GM19193 (cell line): ENCODE measurements at regions not wholly inside any gene's neighbourhood (a gene's known extent, or its start where the extent isn't known, plus 50 kb on each side); places are given as distances from the start of the nearest gene placed in this dataset.

Experiments
- POLR2A ChIP-seq: IDR thresholded peaks from 4 replicates; pipeline ENCODE4 v1.6.1; 2011; ENCODE audit not compliant: insufficient read depth, insufficient read length; ENCODE audit errors: extremely low read depth

DNA sequence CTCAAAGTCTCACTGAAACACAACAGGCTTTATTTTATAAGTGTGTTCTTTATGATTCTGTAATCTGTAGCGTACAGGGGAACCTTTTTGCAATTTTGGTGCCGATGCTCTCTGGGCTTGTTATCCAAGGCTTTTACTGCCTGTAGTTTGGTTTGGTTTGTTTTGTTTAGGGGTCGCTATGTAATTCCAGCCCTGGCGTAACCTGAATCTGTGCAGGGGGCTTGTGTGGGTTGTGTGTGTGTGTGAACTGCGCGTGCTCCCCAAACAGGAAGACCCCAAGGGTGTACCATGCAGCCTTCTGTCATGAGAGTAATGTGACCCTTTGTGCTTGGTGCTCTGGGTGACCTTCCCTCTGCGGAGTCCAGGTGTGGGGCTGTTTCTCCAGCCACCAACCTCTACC, 92.1 kb upstream of the CLDN14 start:
- no peak for TF ChIP-seq POLR2A

DNA sequence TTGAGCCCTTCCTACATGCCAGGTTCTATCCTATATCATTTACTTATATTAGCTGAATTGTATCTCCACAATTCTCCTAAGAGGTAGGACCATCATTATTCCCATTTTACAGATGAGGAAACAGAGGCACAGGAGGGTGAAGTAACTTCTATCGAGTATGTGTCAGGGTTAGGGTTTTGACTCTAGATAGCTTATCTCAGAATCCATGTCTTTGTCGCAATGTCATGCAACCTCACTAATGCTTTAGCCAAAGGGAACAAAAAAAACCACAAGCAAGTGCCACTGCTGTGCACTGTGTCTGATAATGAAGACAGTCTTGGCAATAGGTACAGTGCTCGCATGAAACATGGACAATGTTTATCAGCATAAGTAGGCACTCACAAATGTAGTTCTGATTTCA, 95.4 kb upstream of the CLDN14 start:
- no peak for TF ChIP-seq POLR2A

DNA sequence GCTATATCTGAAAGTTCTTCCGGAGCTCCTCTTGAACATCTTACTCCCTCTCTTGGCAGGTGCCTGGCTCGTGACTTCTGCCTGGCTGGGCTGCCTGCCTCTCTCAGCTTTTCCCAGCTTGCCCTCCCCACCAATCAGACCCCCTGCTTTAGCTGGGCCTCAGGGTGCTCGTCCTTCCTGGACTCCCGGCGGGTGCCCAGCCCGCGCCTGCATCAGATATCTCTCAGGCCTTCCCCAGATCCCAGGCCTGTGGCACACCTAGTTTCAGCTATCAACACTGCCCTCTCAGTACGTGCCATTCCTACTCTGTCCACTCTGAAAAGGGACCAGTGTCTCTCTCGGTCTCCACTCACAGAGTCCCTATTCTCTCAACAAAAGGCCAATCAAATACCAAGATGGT, 96.5 kb upstream of the CLDN14 start:
- no peak for TF ChIP-seq POLR2A

DNA sequence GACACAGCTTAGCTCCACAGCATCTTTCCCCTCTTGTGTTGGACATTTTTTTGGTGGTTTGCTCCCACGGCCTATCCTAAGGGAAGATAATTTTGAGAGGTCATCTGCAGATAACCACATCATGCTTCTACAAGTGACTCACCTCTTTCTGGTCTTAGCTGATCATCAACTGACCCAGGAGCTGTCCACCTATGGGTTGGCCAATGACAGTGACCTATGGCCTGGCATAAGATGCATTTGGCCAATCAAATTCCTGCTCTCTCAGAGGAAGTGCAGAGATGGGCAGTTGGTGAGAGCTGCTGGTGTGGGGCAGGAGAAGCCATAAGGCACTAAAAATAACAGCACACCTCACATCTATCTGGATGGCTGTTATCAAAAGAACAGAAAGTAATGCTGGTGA, 100.0 kb upstream of the CLDN14 start:
- TF ChIP-seq POLR2A: no peak

DNA sequence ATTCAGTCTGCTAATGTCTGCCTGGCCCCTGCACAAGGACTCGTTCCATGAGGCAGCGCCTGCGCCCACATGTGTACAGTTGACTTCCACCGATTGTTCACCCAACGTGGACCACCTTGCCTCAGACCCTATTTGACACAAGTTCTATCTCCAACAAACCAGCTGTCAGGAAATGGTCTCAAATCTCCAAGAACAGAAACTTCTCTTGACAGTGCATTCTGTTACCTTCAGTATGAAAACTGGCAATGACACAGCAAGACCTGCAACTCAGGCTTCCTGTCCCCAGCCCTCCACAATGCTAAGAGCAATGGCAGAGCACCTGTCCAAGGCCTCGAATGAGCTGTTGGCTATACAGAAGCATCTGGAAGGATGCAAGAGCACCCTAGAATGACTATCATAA, 102.3 kb upstream of the CLDN14 start:
- TF ChIP-seq POLR2A: no peak

DNA sequence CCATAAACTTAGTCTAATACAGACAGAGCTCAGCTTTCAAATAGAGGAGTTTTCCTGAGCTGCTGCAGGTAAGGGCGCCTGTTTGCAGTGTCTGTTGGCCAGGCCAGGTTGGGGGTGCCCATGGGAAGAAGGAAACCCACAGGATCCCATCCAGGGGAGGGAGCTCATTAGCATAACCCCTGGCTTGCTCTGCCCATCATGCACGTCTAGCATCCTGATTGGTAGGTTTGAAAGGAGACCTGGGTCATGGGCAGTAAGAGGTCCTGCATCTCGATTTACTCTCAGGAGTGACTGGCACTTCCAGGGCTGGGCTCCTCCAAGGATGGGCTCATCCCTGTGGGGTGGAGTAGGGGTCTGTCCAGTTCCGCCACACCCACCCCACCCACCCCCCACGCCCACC, 103.7 kb upstream of the CLDN14 start:
- TF ChIP-seq POLR2A: no peak

DNA sequence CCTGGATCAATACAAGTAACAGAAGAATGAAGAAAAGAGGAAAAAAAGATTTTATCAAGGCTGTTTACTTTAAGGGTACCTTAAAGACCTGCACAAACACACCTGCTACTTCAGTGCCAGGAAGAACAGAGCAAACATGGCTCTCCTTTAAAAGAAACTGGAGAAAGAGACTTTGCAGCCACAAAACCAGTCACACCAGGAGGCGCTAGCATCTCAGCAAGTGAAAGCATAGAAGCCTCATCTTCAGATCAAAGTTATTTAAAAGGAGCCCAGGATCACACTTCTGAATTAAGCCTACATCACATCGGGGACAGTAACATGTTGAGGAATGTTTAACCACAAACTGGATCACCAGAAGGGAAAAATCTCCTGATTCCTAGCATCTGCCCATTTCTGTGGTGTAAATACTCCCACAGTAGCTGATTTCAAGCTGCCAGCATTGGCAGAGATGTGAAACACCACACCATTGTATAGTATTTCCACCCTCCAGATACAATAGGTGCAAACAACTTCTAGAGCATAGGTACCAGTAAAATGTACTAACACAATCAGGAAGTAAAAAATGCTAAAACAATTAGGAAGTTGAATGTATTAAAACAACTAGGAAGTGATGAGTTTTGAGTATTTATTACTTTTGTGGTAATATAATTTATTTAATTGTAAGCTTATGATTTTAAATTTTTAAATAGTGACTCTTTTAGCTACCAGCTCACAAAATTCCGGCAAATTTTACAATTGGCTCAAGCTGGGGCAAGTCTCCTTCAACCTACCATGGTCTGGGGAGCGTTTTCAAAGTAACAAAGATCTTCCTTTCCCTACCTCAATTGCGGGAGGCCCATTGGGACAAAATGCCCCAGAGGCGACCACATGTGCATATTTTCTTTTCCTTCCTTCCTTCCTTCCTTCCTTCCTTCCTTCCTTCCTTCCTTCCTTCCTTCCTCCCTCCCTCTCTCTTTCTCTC, 105.3 kb upstream of the CLDN14 start:
- TF ChIP-seq POLR2A: no peak

DNA sequence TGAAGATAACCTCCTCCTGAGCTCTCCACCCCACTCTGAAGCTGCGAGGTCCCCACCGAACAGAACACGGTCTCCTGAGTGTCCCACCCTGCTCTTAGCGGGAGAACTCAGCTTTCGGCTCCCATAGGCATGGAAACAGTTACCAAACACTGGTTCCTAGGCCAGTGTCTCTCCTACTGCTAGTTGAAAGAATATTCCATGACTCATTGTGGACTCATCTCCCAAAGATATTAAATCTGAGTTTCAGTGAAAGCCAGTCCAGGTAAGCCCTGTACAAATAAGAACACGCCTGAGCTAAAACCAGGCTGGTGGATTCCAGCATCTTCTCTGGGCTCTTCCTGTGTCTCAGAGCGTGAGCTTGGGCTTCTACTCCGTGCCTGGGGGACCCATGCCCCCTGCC, 107.5 kb upstream of the CLDN14 start:
- TF ChIP-seq POLR2A: no peak

DNA sequence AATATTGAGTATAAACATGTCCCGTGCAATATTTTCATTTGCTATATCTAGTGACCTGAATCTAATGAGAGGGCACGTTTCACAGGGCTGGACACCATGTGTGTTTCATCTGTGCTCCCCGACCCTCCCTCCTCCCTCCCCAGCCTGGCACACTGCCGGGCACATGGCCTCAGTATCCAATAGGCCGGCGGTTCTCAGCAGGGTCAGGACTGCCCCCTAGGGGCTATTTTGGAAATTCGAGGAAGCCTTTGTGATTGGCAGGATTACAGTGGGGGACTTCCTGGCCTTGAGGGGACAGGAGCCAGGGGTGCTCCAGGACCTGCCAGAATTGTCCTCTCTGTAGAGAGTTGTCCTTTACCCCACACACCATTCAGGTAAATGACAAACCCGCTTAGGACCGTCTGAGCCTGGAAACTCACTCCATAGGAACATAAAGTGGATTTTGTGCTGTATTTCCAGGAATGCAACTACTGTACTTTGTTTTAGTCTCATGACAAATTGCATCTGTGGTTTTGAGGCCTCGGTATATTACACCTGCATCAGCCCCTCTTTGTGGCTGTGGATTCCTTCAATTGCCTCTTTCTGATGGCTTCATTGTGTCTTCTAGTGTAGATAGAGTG, 109.5 kb upstream of the SIM2 start:
- no peak for TF ChIP-seq POLR2A

DNA sequence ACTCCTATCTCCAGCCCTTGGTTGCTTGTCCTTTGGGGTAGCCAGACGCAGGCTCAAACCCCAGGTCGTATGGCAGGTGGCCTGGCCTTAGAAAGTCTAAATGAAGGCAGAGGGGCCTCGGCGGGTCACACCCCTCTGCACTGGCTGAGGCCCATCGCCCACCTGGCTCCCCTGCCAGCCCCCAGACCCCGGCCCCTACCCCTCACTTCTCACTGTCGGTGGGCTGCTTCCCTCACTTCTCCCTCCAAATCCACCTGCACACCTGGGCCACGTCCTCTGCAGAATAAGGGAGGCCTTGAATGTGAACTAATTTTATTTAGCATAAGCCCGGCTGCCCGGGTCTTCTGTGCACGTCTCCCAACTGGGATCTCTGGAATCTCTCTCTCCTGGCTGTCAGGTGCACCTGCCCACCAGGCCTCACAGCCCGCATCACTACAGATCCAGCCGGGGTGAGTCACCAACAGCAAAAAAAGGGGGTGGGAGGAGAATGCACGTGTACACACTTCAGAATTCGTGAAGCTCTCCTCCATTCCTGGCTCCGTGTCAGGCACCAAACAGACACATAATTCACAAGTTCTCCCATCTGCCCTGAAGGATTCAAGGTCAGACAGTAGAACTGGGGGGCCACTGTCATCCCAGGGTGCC, 107.5 kb upstream of the SIM2 start:
- TF ChIP-seq POLR2A: no peak

DNA sequence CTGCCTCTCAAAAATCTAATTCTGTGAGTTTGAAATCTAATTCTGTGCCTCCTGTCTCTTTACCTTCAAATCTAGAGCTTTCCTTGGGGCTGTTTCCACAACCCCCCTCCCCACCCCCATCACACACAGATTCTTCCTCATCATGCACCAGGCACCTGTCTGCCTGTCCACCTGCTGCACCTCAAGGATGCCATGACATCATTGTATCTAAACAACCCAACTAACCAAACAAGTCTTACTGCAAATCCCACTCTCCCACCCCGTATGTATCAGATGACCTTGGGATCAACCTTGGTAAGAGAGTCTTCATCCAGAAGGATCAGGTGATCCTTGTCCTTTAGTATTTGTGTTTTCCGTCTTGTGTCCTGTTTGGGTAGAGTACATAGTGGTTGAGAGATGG, 102.7 kb upstream of the SIM2 start:
- TF ChIP-seq POLR2A: no peak

DNA sequence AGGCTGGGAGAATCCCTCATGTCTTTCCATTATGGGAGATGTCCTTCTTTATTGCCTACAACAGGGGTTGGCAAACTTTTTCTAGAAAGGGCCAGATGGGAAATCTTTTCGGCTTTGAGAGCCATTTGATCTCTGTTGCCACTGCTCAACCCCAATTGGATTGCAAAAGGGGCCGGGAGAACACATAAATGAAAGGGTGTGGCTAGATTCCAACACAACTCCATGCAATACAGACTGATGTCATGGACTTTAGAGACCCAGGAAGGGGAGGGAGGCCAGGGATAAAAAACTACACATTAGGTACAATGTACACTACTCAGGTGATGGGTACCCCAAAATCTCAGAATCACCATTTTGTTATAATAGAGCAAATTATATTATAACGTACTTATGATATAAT, 97.6 kb upstream of the SIM2 start:
- no peak for TF ChIP-seq POLR2A

DNA sequence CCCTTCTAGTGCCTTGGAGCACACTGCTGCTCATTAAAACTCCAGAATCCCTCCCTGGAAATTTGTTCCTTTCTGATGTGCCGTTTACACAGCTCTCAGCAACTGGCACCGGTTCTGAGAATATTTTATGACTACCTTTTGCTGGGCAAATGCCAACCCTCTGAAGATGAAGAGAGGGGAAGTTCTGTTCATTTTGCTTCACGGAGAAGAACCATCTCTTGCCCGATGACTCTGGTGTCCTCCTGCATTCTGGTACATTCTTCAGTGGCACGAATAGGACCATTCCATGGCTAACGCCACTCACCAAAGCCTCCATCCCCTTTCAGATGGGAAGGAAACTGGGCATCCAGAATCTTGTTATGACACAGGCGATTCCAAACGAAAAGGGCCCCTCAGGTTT, 96.2 kb upstream of the SIM2 start:
- no peak for TF ChIP-seq POLR2A

DNA sequence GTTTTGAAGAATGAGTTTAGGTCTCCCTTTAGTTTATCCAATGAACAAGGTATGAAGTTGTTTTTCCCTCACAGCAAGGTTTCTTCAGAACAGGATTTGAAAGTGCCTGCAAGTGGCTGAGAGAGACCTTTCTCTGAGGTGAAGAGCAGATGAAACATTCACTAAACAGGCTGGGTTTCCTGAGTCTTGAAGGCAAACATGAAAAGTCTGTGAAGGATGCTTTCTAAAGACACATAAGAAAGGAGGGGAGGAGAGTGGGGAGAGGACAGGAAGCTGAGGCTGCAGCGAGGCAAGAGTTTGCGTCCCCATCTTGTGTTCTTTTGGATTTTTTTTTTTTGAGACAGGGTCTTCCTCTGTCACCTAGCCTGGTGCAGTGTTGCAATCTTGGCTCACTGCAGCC, 95.7 kb upstream of the SIM2 start:
- no peak for TF ChIP-seq POLR2A

DNA sequence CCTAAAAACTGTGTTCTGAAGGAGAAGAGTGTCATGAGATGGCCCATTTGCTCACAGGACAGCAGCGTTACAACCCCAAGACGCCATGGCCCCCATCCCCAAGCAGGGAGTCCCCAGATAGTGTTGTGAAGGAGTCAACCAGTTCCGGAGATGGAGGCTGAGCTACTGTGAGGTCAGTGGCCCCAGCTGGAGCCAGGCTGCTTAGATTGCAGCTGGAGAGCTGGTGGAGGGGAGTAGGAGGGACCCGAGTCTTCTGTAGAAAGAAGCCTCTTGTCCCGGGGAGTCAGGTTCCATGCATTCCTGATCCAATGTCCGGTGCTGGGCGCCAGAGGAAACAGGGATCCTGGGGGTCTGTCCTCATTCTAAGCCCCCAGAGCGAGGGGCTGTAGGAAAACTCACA, 93.5 kb upstream of the SIM2 start:
- TF ChIP-seq POLR2A: no peak
